HCT116 (cell line): ENCODE measurements at regions not wholly inside any gene's neighbourhood (a gene's known extent, or its start where the extent isn't known, plus 50 kb on each side); places are given as distances from the start of the nearest gene placed in this dataset.

Experiments used
- ATAC-seq: fragments of 200-7000 bp; cut with Tn5 transposase; 2 replicates; pipeline ENCODE4 v1.9.1; 2020; ENCODE audit warnings: mild to moderate bottlenecking, moderate library complexity
- BruUV-seq: library from RNA; stranded (reverse); fragments of 400-500 nt; replicated peaks from 2 replicates; lab custom pipeline; 2021; lab: Mats Ljungman, UMichigan
- CTCF ChIA-PET: fragments of 300-600 bp; sonication (Branson Sonifier 250); formaldehyde crosslinking; loops from one replicate; lab custom pipeline; 2021; ENCODE audit warnings: antibody characterized with exemption; lab: Charles Lee
- POLR2A ChIA-PET: fragments of 300-600, 350-600 bp; sonication (Branson Sonifier 250); formaldehyde crosslinking; loops from one replicate; lab custom pipeline; 2021; ENCODE audit warnings: antibody characterized with exemption; lab: Charles Lee
- RAD21 ChIA-PET, 2 experiments: fragments of 300-600 bp; sonication (Branson Sonifier 250); formaldehyde crosslinking; loops; one replicate each; lab custom pipeline; 2023; ENCODE audit warnings: low total read pairs in 2 of 2; ENCODE audit not compliant: uncharacterized antibody in 2 of 2, unreplicated experiment in 2 of 2, low non-redundant PET in 1 of 2; lab: Charles Lee
- DNase-seq: peaks from one replicate; pipeline ENCODE4 v3.0.0-alpha.2; 2010; ENCODE audit warnings: low read depth, low spot score
- H2AFZ ChIP-seq: fragments of 200-600 bp; shearing (Covaris generic), sonication (generic); 2 replicates; pipeline ENCODE4 v1.6.1; 2017; ENCODE audit warnings: low read depth, mixed run types, mixed read lengths, antibody characterized with exemption, low read length; ENCODE audit not compliant: poor library complexity, severe bottlenecking
- H3K27ac ChIP-seq: 2 replicates; pipeline ENCODE4 v1.5.1; 2012; ENCODE audit warnings: low read depth, low read length
- H3K27me3 ChIP-seq: fragments of 200-600 bp; sonication (generic); 2 replicates; pipeline ENCODE4 v1.6.1; 2016; ENCODE audit warnings: mixed run types, low read length, mixed read lengths; ENCODE audit not compliant: insufficient read depth
- H3K36me3 ChIP-seq, 2 experiments: fragments of 200-500 bp in 1 of 2; fragments of 200-600 bp in 1 of 2; sonication (Bioruptor generic) in 1 of 2; sonication (generic) in 1 of 2; 2 replicates each; pipeline versions ENCODE4 v1.5.1 to v1.6.1; 2014 to 2016; ENCODE audit warnings: low read length in 2 of 2, inconsistent platforms in 1 of 2, mixed read lengths in 1 of 2, mixed run types in 1 of 2; ENCODE audit not compliant: insufficient read depth in 2 of 2, control insufficient read depth in 1 of 2
- H3K4me1 ChIP-seq, 2 experiments: fragments of 200-600 bp in 1 of 2; sonication (generic) in 1 of 2; 2 replicates each; pipeline versions ENCODE4 v1.5.1 to v1.6.1; 2012 to 2017; ENCODE audit warnings: low read length in 2 of 2, inconsistent platforms in 1 of 2, mild to moderate bottlenecking in 1 of 2, mixed read lengths in 1 of 2, mixed run types in 1 of 2, moderate library complexity in 1 of 2; ENCODE audit not compliant: insufficient read depth in 2 of 2, control insufficient read depth in 1 of 2
- H3K4me2 ChIP-seq: fragments of 200-600 bp; sonication (generic); 2 replicates; pipeline ENCODE4 v1.6.1; 2017; ENCODE audit warnings: mixed run types, low read length, mixed read lengths
- H3K4me3 ChIP-seq, 2 experiments: fragments of 200-600 bp in 1 of 2; sonication (generic) in 1 of 2; replicated peaks in 1 of 2; 2 replicates each; pipeline ENCODE4 v1.5.1; 2011 to 2016; ENCODE audit warnings: low read length in 2 of 2, control low read depth in 1 of 2, low read depth in 1 of 2, mild to moderate bottlenecking in 1 of 2, mixed read lengths in 1 of 2, mixed run types in 1 of 2
- H3K79me2 ChIP-seq: fragments of 200-600 bp; sonication (generic); 2 replicates; pipeline ENCODE4 v1.6.1; 2017; ENCODE audit warnings: mild to moderate bottlenecking, mixed run types, low read length, moderate library complexity, mixed read lengths; ENCODE audit not compliant: insufficient read depth
- H3K9ac ChIP-seq: fragments of 200-600 bp; sonication (generic); 2 replicates; pipeline ENCODE4 v1.6.1; 2016; ENCODE audit warnings: low read length, mixed read lengths
- H3K9me2 ChIP-seq: fragments of 200-600 bp; sonication (generic), shearing (Covaris generic); 2 replicates; pipeline ENCODE4 v1.6.1; 2017; ENCODE audit warnings: mixed run types, mild to moderate bottlenecking, moderate library complexity; ENCODE audit not compliant: insufficient read depth
- H3K9me3 ChIP-seq, 2 experiments: fragments of 200-500 bp in 1 of 2; fragments of 200-600 bp in 1 of 2; sonication (Bioruptor generic) in 1 of 2; sonication (generic) in 1 of 2; 2 replicates each; pipeline ENCODE4 v1.6.1; 2014 to 2017; ENCODE audit warnings: low read length in 2 of 2, mixed read lengths in 2 of 2, inconsistent platforms in 1 of 2, low read depth in 1 of 2, mild to moderate bottlenecking in 1 of 2, mixed run types in 1 of 2, moderate library complexity in 1 of 2; ENCODE audit not compliant: control insufficient read depth in 1 of 2, insufficient read depth in 1 of 2
- H4K20me1 ChIP-seq: fragments of 200-600 bp; sonication (generic), shearing (Covaris generic); 2 replicates; pipeline ENCODE4 v1.6.1; 2017; ENCODE audit warnings: mixed run types, mild to moderate bottlenecking, moderate library complexity; ENCODE audit not compliant: insufficient read depth
- CBX3 ChIP-seq: IDR thresholded peaks from 2 replicates; pipeline ENCODE4 v1.6.1; 2012; ENCODE audit warnings: low read depth
- EGR1 ChIP-seq: IDR thresholded peaks from 2 replicates; pipeline ENCODE4 v1.6.1; 2012; ENCODE audit warnings: low read depth
- ELF1 ChIP-seq: IDR thresholded peaks from 2 replicates; pipeline ENCODE4 v1.6.1; 2012; ENCODE audit warnings: low read depth, borderline replicate concordance
- EZH2 ChIP-seq: fragments of 200-600 bp; sonication (generic); IDR thresholded peaks from 2 replicates; pipeline ENCODE4 v1.6.1; 2017; ENCODE audit warnings: antibody characterized with exemption, mixed run types
- POLR2A ChIP-seq: IDR thresholded peaks from 2 replicates; pipeline ENCODE4 v1.7.0; 2011; ENCODE audit warnings: borderline replicate concordance; ENCODE audit not compliant: insufficient read depth, insufficient read length; ENCODE audit errors: extremely low read depth
- POLR2AphosphoS5 ChIP-seq: IDR thresholded peaks from 2 replicates; pipeline ENCODE4 v1.6.1; 2011; ENCODE audit warnings: mild to moderate bottlenecking, low read depth, low read length, moderate library complexity
- RAD21 ChIP-seq: IDR thresholded peaks from 2 replicates; pipeline ENCODE4 v1.6.1; 2012; ENCODE audit warnings: low read depth, mild to moderate bottlenecking
- TCF7L2 ChIP-seq: IDR thresholded peaks from 2 replicates; pipeline ENCODE4 v1.7.0; 2011; ENCODE audit warnings: borderline replicate concordance, inconsistent platforms; ENCODE audit not compliant: insufficient read depth, insufficient read length; ENCODE audit errors: extremely low read depth
- YY1 ChIP-seq: IDR thresholded peaks from 2 replicates; pipeline ENCODE4 v1.6.1; 2011; ENCODE audit warnings: low read length, low read depth, moderate library complexity, mild to moderate bottlenecking; ENCODE audit not compliant: insufficient replicate concordance; ENCODE audit errors: extremely low read depth
- ZFX ChIP-seq: fragments of 450-650 bp; IDR thresholded peaks from 2 replicates; pipeline ENCODE4 v1.6.1; 2017
- ZNF274 ChIP-seq: fragments of 200-500 bp; sonication (Bioruptor generic); IDR thresholded peaks from 2 replicates; pipeline ENCODE4 v1.6.1; 2014; ENCODE audit warnings: mild to moderate bottlenecking, low read depth, low read length, inconsistent platforms
- intact Hi-C: fragments of 100-400 bp; cut with micrococcal nuclease; formaldehyde crosslinking; loops from 2 replicates; pipeline ENCODE4 v1.10.0; 2022
- TF ChIP-seq, protein P1 (sequence below): IDR thresholded peaks from 2 replicates; pipeline ENCODE4 v1.6.1; 2011; ENCODE audit warnings: mild to moderate bottlenecking, low read length, moderate library complexity; ENCODE audit not compliant: insufficient replicate concordance; ENCODE audit errors: extremely low read depth
- TF ChIP-seq, protein P2 (sequence below), 3 experiments: fragments of 200-600 bp in 1 of 3; sonication (generic) in 1 of 3; IDR thresholded peaks in 2 of 3; conservative IDR thresholded peaks in 1 of 3; 2 replicates each; pipeline ENCODE4 v1.5.1; 2012 to 2017; ENCODE audit warnings: low read depth in 2 of 3, low read length in 2 of 3, antibody characterized with exemption in 1 of 3, borderline replicate concordance in 1 of 3, control low read depth in 1 of 3, mild to moderate bottlenecking in 1 of 3, mixed read lengths in 1 of 3, mixed run types in 1 of 3, moderate library complexity in 1 of 3; ENCODE audit not compliant: insufficient read depth in 1 of 3

GRCh38 chr4:23023666-23024065 lies 330.9 kb downstream of the GBA3 start:
- Histone ChIP-seq H3K36me3 (no peaks in the 10 kb centered on the region), H3K4me3 (no peak overlapping the region), H3K27me3 (no peaks in the 10 kb centered on the region), H3K4me2 (no peak overlapping the region), H3K79me2 (no peaks in the 10 kb centered on the region), H3K27ac (no peak overlapping the region), H4K20me1 (no peaks in the 10 kb centered on the region), H3K9ac (no peak overlapping the region), H3K9me3 (peaks cover 0 to 16% of the 10 kb centered on the region in 2 experiments; a peak in 3 of 4 replicates), H2AFZ (no peak overlapping the region)
- ChIA-PET RAD21 (no interaction called here), CTCF (no interaction called here), POLR2A (no interaction called here)
- DNase-seq (no peak), ATAC-seq (no peak)
- intact Hi-C loops: no loop called here
- TF ChIP-seq ZNF274: no peak
- TF ChIP-seq, all 23 proteins: peak for 0
- Histone ChIP-seq H3K4me1 (no peaks in the 10 kb centered on the region), H3K9me2 (no peaks in the 10 kb centered on the region)
- no TSS peak for BruUV-seq

DNA sequence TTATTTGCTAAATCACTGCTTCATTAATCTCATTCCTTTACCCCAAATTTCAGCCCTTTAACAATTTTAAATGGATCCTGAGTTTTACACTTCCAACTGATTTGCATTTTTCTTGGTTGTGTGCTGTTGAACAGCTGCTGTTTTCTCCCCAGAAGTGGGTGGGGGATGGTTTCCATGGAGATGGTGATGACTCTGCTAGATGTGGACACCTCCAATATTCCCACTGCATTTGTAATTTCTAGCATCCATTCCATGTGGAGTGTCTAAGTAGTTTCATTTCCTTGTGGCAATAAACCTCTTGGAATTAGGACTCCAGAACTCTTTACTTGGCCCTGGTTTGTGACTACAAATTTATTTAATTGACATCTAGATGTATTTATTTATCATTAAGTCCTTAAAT lies 330.4 kb downstream of the GBA3 start:
- H3K27me3 ChIP-seq: no peaks in the 10 kb centered on the region
- H3K9me3 ChIP-seq: peaks cover 0 to 16% of the 10 kb centered on the region in 2 experiments; a peak in 3 of 4 replicates
- no peak overlapping the region for H3K9ac ChIP-seq
- ATAC-seq (no peak), DNase-seq (no peak)
- POLR2A ChIA-PET: no interaction called here
- CTCF ChIA-PET: no interaction called here
- H3K36me3 ChIP-seq: no peaks in the 10 kb centered on the region
- H3K4me3 ChIP-seq: no peak overlapping the region
- no peaks in the 10 kb centered on the region for H3K9me2 ChIP-seq
- no peaks in the 10 kb centered on the region for H4K20me1 ChIP-seq
- RAD21 ChIA-PET: no interaction called here
- no peak overlapping the region for H2AFZ ChIP-seq
- no peak overlapping the region for H3K27ac ChIP-seq
- TF ChIP-seq ELF1: no peak
- no peak for TF ChIP-seq EGR1
- TF ChIP-seq TCF7L2: no peak
- TF ChIP-seq ZNF274: no peak
- TF ChIP-seq RAD21: no peak
- TF ChIP-seq, protein P1, sequence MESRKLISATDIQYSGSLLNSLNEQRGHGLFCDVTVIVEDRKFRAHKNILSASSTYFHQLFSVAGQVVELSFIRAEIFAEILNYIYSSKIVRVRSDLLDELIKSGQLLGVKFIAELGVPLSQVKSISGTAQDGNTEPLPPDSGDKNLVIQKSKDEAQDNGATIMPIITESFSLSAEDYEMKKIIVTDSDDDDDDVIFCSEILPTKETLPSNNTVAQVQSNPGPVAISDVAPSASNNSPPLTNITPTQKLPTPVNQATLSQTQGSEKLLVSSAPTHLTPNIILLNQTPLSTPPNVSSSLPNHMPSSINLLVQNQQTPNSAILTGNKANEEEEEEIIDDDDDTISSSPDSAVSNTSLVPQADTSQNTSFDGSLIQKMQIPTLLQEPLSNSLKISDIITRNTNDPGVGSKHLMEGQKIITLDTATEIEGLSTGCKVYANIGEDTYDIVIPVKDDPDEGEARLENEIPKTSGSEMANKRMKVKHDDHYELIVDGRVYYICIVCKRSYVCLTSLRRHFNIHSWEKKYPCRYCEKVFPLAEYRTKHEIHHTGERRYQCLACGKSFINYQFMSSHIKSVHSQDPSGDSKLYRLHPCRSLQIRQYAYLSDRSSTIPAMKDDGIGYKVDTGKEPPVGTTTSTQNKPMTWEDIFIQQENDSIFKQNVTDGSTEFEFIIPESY: no peak
- TF ChIP-seq, protein P2, sequence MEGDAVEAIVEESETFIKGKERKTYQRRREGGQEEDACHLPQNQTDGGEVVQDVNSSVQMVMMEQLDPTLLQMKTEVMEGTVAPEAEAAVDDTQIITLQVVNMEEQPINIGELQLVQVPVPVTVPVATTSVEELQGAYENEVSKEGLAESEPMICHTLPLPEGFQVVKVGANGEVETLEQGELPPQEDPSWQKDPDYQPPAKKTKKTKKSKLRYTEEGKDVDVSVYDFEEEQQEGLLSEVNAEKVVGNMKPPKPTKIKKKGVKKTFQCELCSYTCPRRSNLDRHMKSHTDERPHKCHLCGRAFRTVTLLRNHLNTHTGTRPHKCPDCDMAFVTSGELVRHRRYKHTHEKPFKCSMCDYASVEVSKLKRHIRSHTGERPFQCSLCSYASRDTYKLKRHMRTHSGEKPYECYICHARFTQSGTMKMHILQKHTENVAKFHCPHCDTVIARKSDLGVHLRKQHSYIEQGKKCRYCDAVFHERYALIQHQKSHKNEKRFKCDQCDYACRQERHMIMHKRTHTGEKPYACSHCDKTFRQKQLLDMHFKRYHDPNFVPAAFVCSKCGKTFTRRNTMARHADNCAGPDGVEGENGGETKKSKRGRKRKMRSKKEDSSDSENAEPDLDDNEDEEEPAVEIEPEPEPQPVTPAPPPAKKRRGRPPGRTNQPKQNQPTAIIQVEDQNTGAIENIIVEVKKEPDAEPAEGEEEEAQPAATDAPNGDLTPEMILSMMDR (IDR thresholded peaks at IDR 0.05 in 2 of 3, conservative IDR thresholded peaks at IDR 0.05 in 1 of 3; ENCODE audit: borderline replicate concordance in 1 of 3, insufficient read depth in 1 of 3, low read depth in 2 of 3, low read length in 2 of 3): no peak
- TF ChIP-seq CBX3: no peak
- TF ChIP-seq POLR2AphosphoS5: no peak
- TF ChIP-seq YY1: no peak
- TF ChIP-seq EZH2: no peak
- no peak for TF ChIP-seq ZFX
- no peak for TF ChIP-seq POLR2A
- BruUV-seq: no TSS peak
- H3K4me1 ChIP-seq: no peaks in the 10 kb centered on the region
- no peak overlapping the region for H3K4me2 ChIP-seq
- H3K79me2 ChIP-seq: no peaks in the 10 kb centered on the region
- intact Hi-C loops: no loop called here
